ENCODE measurements at regions not wholly inside any gene's neighbourhood (a gene's known extent, or its start where the extent isn't known, plus 50 kb on each side); places are given as distances from the start of the nearest gene placed in this dataset.
"Not testable (repeated sequence)": the region's sequence is repeated elsewhere in the genome, so short reads cannot be mapped to it uniquely, and the experiment has no call there.

GRCh38 chr18:60062831-60063230 lies 163.0 kb downstream of the PMAIP1 start:
- TF ChIP-seq CTCF, POLR2AphosphoS5 (IDR thresholded peaks at IDR 0.05): not testable (repeated sequence)

Measured in prostate gland (tissue), 2 donors.